Cardiac muscle cell (in vitro differentiated cells and primary cell): ENCODE measurements at regions not wholly inside any gene's neighbourhood (a gene's known extent, or its start where the extent isn't known, plus 50 kb on each side); places are given as distances from the start of the nearest gene placed in this dataset.
"Not testable (repeated sequence)": the region's sequence is repeated elsewhere in the genome, so short reads cannot be mapped to it uniquely, and the experiment has no call there.

Source experiments
- DNase-seq, 2 donors: peaks; one replicate each; pipeline versions ENCODE4 v3.0.0 to v3.0.0-alpha.2; 2010 to 2017; ENCODE audit warnings: low read depth in 1 of 2, low spot score in 1 of 2
- H3K27ac ChIP-seq: fragments of 200-600 bp; sonication (generic); 2 replicates; pipeline ENCODE4 v1.5.1; 2016
- H3K27me3 ChIP-seq: fragments of 200-600 bp; sonication (generic); 2 replicates; pipeline ENCODE4 v1.6.0; 2016; ENCODE audit warnings: control low read depth
- H3K36me3 ChIP-seq: fragments of 200-600 bp; sonication (generic); 2 replicates; pipeline ENCODE4 v1.5.1; 2016; ENCODE audit warnings: control low read depth
- H3K4me1 ChIP-seq: fragments of 200-600 bp; sonication (generic); 2 replicates; pipeline ENCODE4 v1.8.1; 2017; ENCODE audit warnings: low read depth, mild to moderate bottlenecking, mixed run types
- H3K4me3 ChIP-seq: fragments of 200-600 bp; sonication (generic); 2 replicates; pipeline ENCODE4 v1.5.1; 2016; ENCODE audit warnings: mild to moderate bottlenecking
- H3K9me3 ChIP-seq: fragments of 200-600 bp; sonication (generic); 2 replicates; pipeline ENCODE4 v1.5.1; 2017; ENCODE audit warnings: low read depth, mild to moderate bottlenecking, control low read depth
- TF ChIP-seq, protein P1 (sequence below): IDR thresholded peaks from 2 replicates; pipeline ENCODE4 v1.5.1; 2012; ENCODE audit warnings: low read depth, mild to moderate bottlenecking, low read length

DNA sequence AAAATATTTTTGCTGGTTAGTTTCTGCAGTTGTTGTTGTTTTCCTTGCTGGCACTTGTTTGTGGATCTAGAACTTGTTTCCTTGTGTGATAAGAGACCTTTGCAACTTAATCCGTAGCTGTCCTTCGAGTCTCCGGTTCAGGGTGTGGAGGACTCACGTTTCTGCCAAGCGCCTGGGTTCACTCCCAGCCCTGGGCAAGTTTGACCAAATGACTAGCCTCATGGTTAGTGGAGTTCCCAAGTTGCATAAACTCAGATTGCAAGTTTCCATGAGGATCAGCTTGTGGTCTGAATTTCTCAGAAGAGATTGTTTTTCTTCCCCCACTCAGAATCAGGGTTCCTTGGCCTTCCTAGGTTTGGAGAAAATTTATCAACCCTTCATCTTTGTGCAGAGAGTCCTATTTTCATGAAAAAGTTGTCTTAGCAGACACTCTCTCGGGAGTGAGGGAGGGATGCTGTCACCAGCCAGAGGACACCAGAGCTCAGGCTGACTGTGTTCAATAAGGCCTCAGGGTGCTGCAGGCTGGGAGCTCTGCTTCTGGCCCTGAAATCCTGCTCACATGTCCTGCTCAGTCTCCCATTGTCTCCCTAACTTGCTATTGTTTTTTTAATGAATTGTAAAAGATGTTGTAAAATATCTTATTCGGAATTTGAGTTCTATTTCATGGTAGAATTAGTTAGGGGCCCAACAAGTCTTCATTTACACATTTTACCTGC, 377.7 kb upstream of the KLF6 start:
- no peaks in the 10 kb centered on the region for H3K27me3 ChIP-seq
- no peak overlapping the region for H3K4me3 ChIP-seq
- H3K4me1 ChIP-seq = no peaks in the 10 kb centered on the region
- no peak for DNase-seq
- no peaks in the 10 kb centered on the region for H3K36me3 ChIP-seq
- no peaks in the 10 kb centered on the region for H3K9me3 ChIP-seq
- H3K27ac ChIP-seq = no peak overlapping the region
- TF ChIP-seq, protein P1, sequence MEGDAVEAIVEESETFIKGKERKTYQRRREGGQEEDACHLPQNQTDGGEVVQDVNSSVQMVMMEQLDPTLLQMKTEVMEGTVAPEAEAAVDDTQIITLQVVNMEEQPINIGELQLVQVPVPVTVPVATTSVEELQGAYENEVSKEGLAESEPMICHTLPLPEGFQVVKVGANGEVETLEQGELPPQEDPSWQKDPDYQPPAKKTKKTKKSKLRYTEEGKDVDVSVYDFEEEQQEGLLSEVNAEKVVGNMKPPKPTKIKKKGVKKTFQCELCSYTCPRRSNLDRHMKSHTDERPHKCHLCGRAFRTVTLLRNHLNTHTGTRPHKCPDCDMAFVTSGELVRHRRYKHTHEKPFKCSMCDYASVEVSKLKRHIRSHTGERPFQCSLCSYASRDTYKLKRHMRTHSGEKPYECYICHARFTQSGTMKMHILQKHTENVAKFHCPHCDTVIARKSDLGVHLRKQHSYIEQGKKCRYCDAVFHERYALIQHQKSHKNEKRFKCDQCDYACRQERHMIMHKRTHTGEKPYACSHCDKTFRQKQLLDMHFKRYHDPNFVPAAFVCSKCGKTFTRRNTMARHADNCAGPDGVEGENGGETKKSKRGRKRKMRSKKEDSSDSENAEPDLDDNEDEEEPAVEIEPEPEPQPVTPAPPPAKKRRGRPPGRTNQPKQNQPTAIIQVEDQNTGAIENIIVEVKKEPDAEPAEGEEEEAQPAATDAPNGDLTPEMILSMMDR = no peak

DNA sequence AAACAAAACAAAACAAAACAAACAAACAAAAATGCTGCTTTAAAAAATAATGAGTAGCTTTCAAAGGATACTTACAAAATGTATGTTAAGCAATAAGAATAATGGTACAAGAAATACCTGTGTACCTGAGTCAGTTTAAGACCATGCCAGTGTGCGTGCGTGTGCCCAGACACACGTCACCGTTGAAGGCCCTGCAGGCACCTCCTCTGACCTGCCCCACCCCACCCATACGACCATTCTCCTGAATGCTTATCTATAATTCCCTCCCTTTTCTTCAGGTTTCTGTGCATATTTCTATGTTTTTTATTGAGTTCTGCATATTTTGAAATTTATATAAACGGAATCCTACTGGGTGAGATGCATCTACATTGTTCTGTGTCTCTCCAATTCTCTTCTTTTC, 374.2 kb upstream of the KLF6 start:
- Histone ChIP-seq H3K4me1 (no peaks in the 10 kb centered on the region), H3K27me3 (no peaks in the 10 kb centered on the region), H3K4me3 (no peak overlapping the region), H3K9me3 (no peaks in the 10 kb centered on the region), H3K36me3 (no peaks in the 10 kb centered on the region), H3K27ac (no peak overlapping the region)
- TF ChIP-seq, protein P1 = no peak
- DNase-seq = no peak

DNA sequence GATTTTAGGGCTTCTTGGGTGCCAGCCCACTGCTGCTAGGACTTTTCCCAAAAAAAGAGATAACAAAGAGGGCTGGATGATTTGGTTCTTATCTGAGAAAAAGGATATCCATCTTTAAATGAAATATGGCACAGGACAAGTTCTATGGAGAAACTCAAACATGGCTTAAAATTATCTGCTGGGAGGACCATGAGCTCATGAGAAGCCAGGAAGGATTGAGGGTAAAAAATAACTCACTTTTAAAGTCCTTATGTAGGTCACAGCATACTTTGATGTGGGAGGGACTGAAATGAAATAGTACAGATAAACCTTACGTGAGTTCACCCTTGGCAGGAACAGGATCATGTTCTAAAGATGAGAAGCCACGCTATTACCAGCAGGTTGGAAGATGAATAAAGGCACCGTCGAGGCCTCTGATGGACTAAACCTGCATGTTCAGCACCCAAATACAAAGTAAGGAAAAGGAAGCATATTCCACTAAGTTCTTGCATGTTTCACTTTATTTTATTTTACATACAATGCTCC, 369.2 kb upstream of the KLF6 start:
- TF ChIP-seq, protein P1 = no peak
- Histone ChIP-seq H3K4me1 (no peaks in the 10 kb centered on the region), H3K9me3 (no peaks in the 10 kb centered on the region), H3K36me3 (no peaks in the 10 kb centered on the region), H3K4me3 (no peak overlapping the region), H3K27ac (no peak overlapping the region), H3K27me3 (no peaks in the 10 kb centered on the region)
- no peak for DNase-seq

DNA sequence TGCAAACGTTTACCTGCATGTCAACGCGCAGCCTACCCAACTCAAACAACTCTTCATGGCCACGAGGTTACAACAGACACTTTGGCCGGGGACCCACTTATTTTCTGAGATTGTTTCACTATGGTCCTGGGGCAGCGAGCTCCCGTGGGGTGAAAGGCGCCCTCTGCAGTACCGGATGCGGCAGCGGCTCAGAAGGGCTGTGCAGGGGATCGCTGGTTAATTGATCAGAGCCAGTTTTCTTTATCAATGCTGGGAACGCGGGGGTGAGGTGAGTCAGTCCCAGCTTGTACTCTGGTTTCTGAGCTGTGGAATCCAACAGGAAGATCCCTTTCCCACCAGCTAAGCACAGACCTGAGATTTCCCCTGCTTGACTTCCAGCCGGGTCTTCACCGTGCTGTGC, 366.5 kb upstream of the KLF6 start:
- peak; percentile 6 to 13 for DNase-seq
- Histone ChIP-seq H3K27me3 (no peaks in the 10 kb centered on the region), H3K27ac (no peak overlapping the region), H3K9me3 (no peaks in the 10 kb centered on the region), H3K4me1 (no peaks in the 10 kb centered on the region), H3K36me3 (no peaks in the 10 kb centered on the region), H3K4me3 (no peak overlapping the region)
- TF ChIP-seq, protein P1 = peak; percentile 17

DNA sequence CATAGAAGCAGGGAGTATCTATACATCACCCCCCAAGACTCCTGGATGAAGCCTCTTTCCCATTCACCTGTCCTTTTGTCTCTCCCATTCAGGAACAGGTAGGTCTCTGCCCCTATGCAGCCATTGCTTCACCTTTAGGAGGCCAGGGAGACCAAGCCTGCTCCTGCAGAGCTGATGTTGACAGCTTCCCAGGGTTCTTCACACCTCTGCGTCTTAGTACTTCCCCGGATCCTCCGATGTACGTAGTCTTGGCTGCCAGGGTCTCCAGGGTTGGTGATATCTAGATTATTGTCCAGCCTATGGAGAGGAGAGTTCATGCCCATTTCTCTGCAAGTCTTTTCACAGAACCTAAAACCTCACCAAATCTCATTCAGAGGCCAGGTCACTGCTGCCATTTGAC, 365.7 kb upstream of the KLF6 start:
- H3K27me3 ChIP-seq = no peaks in the 10 kb centered on the region
- H3K36me3 ChIP-seq = no peaks in the 10 kb centered on the region
- H3K9me3 ChIP-seq = no peaks in the 10 kb centered on the region
- no peaks in the 10 kb centered on the region for H3K4me1 ChIP-seq
- TF ChIP-seq, protein P1 = no peak
- no peak for DNase-seq
- no peak overlapping the region for H3K4me3 ChIP-seq
- H3K27ac ChIP-seq = no peak overlapping the region

DNA sequence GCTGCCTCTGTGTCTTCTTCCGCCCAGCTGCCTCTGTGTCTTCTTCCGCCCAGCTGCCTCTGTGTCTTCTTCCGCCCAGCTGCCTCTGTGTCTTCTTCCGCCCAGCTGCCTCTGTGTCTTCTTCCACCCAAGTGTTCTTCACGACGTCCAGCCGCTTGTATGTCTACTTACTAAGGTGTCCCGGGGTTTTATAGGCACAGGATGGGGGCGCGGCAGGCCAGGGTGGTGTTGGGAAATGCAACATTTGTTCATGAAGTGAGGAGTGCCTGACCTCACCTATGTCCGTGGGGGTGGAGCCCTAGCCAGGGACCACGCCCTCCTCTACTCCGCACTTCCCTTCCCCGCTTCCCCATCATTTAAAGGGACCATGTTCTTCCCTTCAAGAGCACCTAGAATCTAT, 364.5 kb upstream of the KLF6 start:
- not testable (repeated sequence) for H3K4me1 ChIP-seq, H3K9me3 ChIP-seq, H3K27ac ChIP-seq, H3K27me3 ChIP-seq, H3K36me3 ChIP-seq, H3K4me3 ChIP-seq, DNase-seq
